ENCODE measurements at regions not wholly inside any gene's neighbourhood (a gene's known extent, or its start where the extent isn't known, plus 50 kb on each side); places are given as distances from the start of the nearest gene placed in this dataset.

- Mint-ChIP-seq H3K27me3 (ENCODE audit: low read depth, unreplicated experiment) (peaks cover 4% of the 10 kb centered on the region), H3K27ac (ENCODE audit: unreplicated experiment) (no peak overlapping the region), H3K4me3 (ENCODE audit: unreplicated experiment) (no peak overlapping the region), H3K4me1 (ENCODE audit: low read depth, unreplicated experiment) (no peaks in the 10 kb centered on the region), H3K36me3 (ENCODE audit: low read depth, unreplicated experiment) (no peaks in the 10 kb centered on the region), H3K9me3 (ENCODE audit: unreplicated experiment) (no peaks in the 10 kb centered on the region)
- no peaks in the 10 kb centered on the region for H3K4me1 ChIP-seq (ENCODE audit: insufficient read depth, low read length)
- H3K27me3 ChIP-seq (ENCODE audit: insufficient read depth, low read length), result peaks cover 2% of the 10 kb centered on the region
- H3K27ac ChIP-seq (ENCODE audit: low read depth, low read length), result no peak overlapping the region
- H3K79me2 ChIP-seq (ENCODE audit: insufficient read depth, low read length), result no peaks in the 10 kb centered on the region
- no peak for FAIRE-seq
- no peak for DNase-seq (ENCODE audit: low read depth)
- H3K4me2 ChIP-seq (ENCODE audit: low read length), result no peak overlapping the region
- no peaks in the 10 kb centered on the region for H3K36me3 ChIP-seq (ENCODE audit: insufficient read depth, low read length)
- H2AFZ ChIP-seq (ENCODE audit: low read depth, low read length), result no peak overlapping the region
- H3K9me3 ChIP-seq (ENCODE audit: insufficient read depth, low read depth, low read length), result no peaks in the 10 kb centered on the region
- no peaks in the 10 kb centered on the region for H4K20me1 ChIP-seq (ENCODE audit: insufficient read depth, low read length)
- H3K4me3 ChIP-seq (ENCODE audit: insufficient read depth, low read depth, low read length), result no peak overlapping the region
- TF ChIP-seq, protein P1, sequence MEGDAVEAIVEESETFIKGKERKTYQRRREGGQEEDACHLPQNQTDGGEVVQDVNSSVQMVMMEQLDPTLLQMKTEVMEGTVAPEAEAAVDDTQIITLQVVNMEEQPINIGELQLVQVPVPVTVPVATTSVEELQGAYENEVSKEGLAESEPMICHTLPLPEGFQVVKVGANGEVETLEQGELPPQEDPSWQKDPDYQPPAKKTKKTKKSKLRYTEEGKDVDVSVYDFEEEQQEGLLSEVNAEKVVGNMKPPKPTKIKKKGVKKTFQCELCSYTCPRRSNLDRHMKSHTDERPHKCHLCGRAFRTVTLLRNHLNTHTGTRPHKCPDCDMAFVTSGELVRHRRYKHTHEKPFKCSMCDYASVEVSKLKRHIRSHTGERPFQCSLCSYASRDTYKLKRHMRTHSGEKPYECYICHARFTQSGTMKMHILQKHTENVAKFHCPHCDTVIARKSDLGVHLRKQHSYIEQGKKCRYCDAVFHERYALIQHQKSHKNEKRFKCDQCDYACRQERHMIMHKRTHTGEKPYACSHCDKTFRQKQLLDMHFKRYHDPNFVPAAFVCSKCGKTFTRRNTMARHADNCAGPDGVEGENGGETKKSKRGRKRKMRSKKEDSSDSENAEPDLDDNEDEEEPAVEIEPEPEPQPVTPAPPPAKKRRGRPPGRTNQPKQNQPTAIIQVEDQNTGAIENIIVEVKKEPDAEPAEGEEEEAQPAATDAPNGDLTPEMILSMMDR (IDR thresholded peaks at IDR 0.05; ENCODE audit: insufficient read depth, low read depth, low read length), result no peak
- TF ChIP-seq EZH2 (IDR thresholded peaks at IDR 0.05; ENCODE audit: insufficient read depth, low read length), result no peak
- H3K9ac ChIP-seq (ENCODE audit: low read length), result no peak overlapping the region
These were observed 139.3 kb downstream of the GPX5 start for GRCh38 chr6:28664870-28665396.

GRCh38 chr6:28673417-28673786 lies 147.7 kb downstream of the GPX5 start:
- no peak overlapping the region for H3K27ac ChIP-seq (ENCODE audit: low read depth, low read length)
- H3K9me3 Mint-ChIP-seq (ENCODE audit: unreplicated experiment), result no peaks in the 10 kb centered on the region
- H3K27me3 Mint-ChIP-seq (ENCODE audit: low read depth, unreplicated experiment), result peaks cover 10% of the 10 kb centered on the region
- H3K79me2 ChIP-seq (ENCODE audit: insufficient read depth, low read length), result no peaks in the 10 kb centered on the region
- no peaks in the 10 kb centered on the region for H3K36me3 ChIP-seq (ENCODE audit: insufficient read depth, low read length)
- peaks cover 9% of the 10 kb centered on the region for H3K27me3 ChIP-seq (ENCODE audit: insufficient read depth, low read length)
- DNase-seq (ENCODE audit: low read depth) (no peak), FAIRE-seq (no peak)
- no peaks in the 10 kb centered on the region for H3K4me1 Mint-ChIP-seq (ENCODE audit: low read depth, unreplicated experiment)
- no peak overlapping the region for H3K27ac Mint-ChIP-seq (ENCODE audit: unreplicated experiment)
- H3K4me3 ChIP-seq (ENCODE audit: insufficient read depth, low read depth, low read length), result no peak overlapping the region
- no peak overlapping the region for H3K9ac ChIP-seq (ENCODE audit: low read length)
- no peak for TF ChIP-seq EZH2 (IDR thresholded peaks at IDR 0.05; ENCODE audit: insufficient read depth, low read length)
- TF ChIP-seq, protein P1 (IDR thresholded peaks at IDR 0.05; ENCODE audit: insufficient read depth, low read depth, low read length), result no peak
- H3K4me3 Mint-ChIP-seq (ENCODE audit: unreplicated experiment), result peak overlapping the region; percentile 87
- no peaks in the 10 kb centered on the region for H3K9me3 ChIP-seq (ENCODE audit: insufficient read depth, low read depth, low read length)
- no peaks in the 10 kb centered on the region for H4K20me1 ChIP-seq (ENCODE audit: insufficient read depth, low read length)
- H3K36me3 Mint-ChIP-seq (ENCODE audit: low read depth, unreplicated experiment), result no peaks in the 10 kb centered on the region
- peak overlapping the region; percentile 96 for H3K4me2 ChIP-seq (ENCODE audit: low read length)
- H3K4me1 ChIP-seq (ENCODE audit: insufficient read depth, low read length), result peaks cover 10% of the 10 kb centered on the region
- H2AFZ ChIP-seq (ENCODE audit: low read depth, low read length), result no peak overlapping the region

DNA sequence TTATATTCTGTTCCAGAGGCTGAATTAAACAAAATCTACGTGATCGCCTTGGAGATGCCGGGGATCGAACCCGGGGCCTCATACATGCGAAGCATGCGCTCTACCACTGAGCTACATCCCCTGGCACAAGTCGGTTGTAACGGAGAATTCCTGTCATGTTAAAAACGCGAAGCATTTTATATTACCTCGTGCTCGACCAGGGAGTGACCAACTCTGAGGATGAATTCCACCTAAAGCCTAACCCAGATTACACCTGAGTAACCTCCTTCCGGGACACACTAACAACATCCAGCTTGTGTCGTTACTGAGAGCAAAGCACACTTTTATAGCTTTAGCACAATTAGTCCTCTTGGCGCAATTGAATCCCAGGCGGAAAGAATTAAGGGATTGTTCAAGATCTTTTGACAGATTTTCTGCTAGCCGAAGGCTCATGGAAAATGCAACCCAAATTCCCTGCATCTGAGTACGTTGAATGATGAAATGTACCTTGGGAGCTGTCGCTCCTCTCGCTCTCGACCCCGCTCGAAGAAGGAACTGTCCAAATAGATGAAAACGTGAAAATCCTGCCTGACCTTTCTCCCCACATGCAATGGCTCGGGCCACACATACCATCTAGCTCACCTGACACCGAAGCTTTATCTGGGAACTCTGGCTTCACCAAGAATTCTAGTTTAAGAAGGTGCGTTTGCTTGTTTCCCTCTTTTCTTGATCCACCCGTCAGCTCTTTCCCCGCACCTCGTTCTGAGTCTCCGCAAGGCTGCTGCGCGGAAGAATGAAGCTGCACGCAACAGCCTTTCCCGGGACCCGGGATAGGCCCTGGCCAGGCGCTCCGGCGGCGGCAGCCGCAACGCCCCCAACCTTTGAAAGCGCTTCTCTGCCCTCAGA lies 148.3 kb downstream of the GPX5 start:
- DNase-seq (ENCODE audit: low read depth) (peak; percentile 35), FAIRE-seq (no peak)
- H3K79me2 ChIP-seq (ENCODE audit: insufficient read depth, low read length), result no peaks in the 10 kb centered on the region
- peaks cover 9% of the 10 kb centered on the region for H3K27me3 ChIP-seq (ENCODE audit: insufficient read depth, low read length)
- Mint-ChIP-seq H3K9me3 (ENCODE audit: unreplicated experiment) (no peaks in the 10 kb centered on the region), H3K4me3 (ENCODE audit: unreplicated experiment) (peak overlapping the region; percentile 87), H3K4me1 (ENCODE audit: low read depth, unreplicated experiment) (no peaks in the 10 kb centered on the region), H3K27ac (ENCODE audit: unreplicated experiment) (peak overlapping the region; percentile 1), H3K27me3 (ENCODE audit: low read depth, unreplicated experiment) (peaks cover 10% of the 10 kb centered on the region), H3K36me3 (ENCODE audit: low read depth, unreplicated experiment) (no peaks in the 10 kb centered on the region)
- H2AFZ ChIP-seq (ENCODE audit: low read depth, low read length), result peak overlapping the region; percentile 76
- no peaks in the 10 kb centered on the region for H3K9me3 ChIP-seq (ENCODE audit: insufficient read depth, low read depth, low read length)
- peaks cover 10% of the 10 kb centered on the region for H3K4me1 ChIP-seq (ENCODE audit: insufficient read depth, low read length)
- H3K27ac ChIP-seq (ENCODE audit: low read depth, low read length), result no peak overlapping the region
- H3K36me3 ChIP-seq (ENCODE audit: insufficient read depth, low read length), result no peaks in the 10 kb centered on the region
- no peaks in the 10 kb centered on the region for H4K20me1 ChIP-seq (ENCODE audit: insufficient read depth, low read length)
- TF ChIP-seq, protein P1 (IDR thresholded peaks at IDR 0.05; ENCODE audit: insufficient read depth, low read depth, low read length), result no peak
- no peak for TF ChIP-seq EZH2 (IDR thresholded peaks at IDR 0.05; ENCODE audit: insufficient read depth, low read length)
- H3K4me2 ChIP-seq (ENCODE audit: low read length), result peak overlapping the region; percentile 96
- H3K9ac ChIP-seq (ENCODE audit: low read length), result peak overlapping the region; percentile 60
- peak overlapping the region; percentile 74 for H3K4me3 ChIP-seq (ENCODE audit: insufficient read depth, low read depth, low read length)
